ENCODE measurements at regions not wholly inside any gene's neighbourhood (a gene's known extent, or its start where the extent isn't known, plus 50 kb on each side); places are given as distances from the start of the nearest gene placed in this dataset.

GRCh38 chr2:236508466-236508865, 61.2 kb upstream of the ACKR3 start:
- Histone ChIP-seq H3K27ac (ENCODE audit: low read length in 2 of 2) (no peak overlapping the region), H3K79me2 (ENCODE audit: control insufficient read depth, insufficient read depth, low read length) (no peaks in the 10 kb centered on the region), H3K4me2 (replicated peaks; ENCODE audit: low read depth, low read length, poor library complexity, severe bottlenecking) (no peak overlapping the region), H4K20me1 (ENCODE audit: control insufficient read depth, insufficient read depth, low read length, poor library complexity, severe bottlenecking) (no peaks in the 10 kb centered on the region), H3K4me3 (ENCODE audit: control extremely low read depth in 1 of 5, extremely low read depth in 1 of 5, insufficient read depth in 1 of 5, low read depth in 2 of 5, low read length in 4 of 5) (no peak overlapping the region), H3K4me1 (ENCODE audit: control insufficient read depth in 2 of 2, insufficient read depth in 2 of 2, low read length in 2 of 2) (peaks cover 12 to 14% of the 10 kb centered on the region in 2 donors), H3K9ac (ENCODE audit: low read length) (no peak overlapping the region), H3K36me3 (replicated peaks in 1 of 2; ENCODE audit: control extremely low read depth in 1 of 2, control insufficient read depth in 1 of 2, extremely low read depth in 1 of 2, insufficient read depth in 2 of 2, low read length in 1 of 2) (no peaks in the 10 kb centered on the region), H3K9me3 (ENCODE audit: control extremely low read depth in 1 of 3, control insufficient read depth in 2 of 3, insufficient read depth in 1 of 3, low read length in 2 of 3) (peaks cover 0 to 3% (median 0%) of the 10 kb centered on the region in 3 donors), H2AFZ (ENCODE audit: insufficient read depth, low read depth, low read length, poor library complexity, severe bottlenecking) (no peak overlapping the region), H3K27me3 (replicated peaks in 1 of 4; ENCODE audit: control extremely low read depth in 1 of 4, control insufficient read depth in 3 of 4, insufficient read depth in 4 of 4, low read length in 3 of 4) (peaks cover 2 to 36% (median 14%) of the 10 kb centered on the region in 4 experiments)
- peak overlapping the region; percentile 29 for H3K4me3 Mint-ChIP-seq
- POLR2A ChIA-PET: no interaction called here
- peaks cover 8% of the 10 kb centered on the region for H3K4me1 Mint-ChIP-seq
- WGBS (ENCODE audit: insufficient coverage): 91% methylated on average over 4 of the region's 5 CpGs
- intact Hi-C loops (cut with micrococcal nuclease): no loop called here
- no peak for ATAC-seq (ENCODE audit: low read depth)
- peaks cover 2% of the 10 kb centered on the region for H3K9me3 Mint-ChIP-seq (ENCODE audit: insufficient read depth)
- CTCF ChIA-PET: interaction anchor here (11.1 kb wide), 1 partner anchor 62 kb away, joined by 429 read pairs; the partner anchor contains the start of gene ACKR3
- H3K27me3 Mint-ChIP-seq: peaks cover 50% of the 10 kb centered on the region
- TF ChIP-seq EZH2 (IDR thresholded peaks at IDR 0.05; ENCODE audit: borderline replicate concordance, insufficient read depth, low read depth, low read length, poor library complexity, severe bottlenecking) (no peak), CTCF (IDR thresholded peaks at IDR 0.05) (no peak)
- H3K27ac Mint-ChIP-seq: no peak overlapping the region
- DNase-seq: no peak

DNA sequence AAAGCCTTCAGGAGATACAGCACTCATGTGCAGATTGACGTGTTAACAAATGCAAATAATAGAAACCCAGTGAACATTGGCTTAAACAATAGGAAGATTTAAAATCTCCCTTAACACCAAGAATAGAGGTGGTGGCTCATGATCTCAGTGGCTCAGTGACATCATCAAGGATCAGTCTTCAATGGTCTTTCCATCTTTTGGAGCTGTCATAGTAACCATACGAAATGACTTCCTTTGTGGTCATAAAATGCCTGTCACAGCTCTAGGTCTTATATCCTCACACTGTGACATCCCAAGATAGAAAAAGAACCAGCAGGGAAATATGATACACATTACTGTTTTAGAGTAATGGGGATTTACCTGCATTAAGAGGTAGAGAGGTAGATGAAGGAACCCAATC, 59.6 kb upstream of the ACKR3 start:
- no peak overlapping the region for H3K27ac Mint-ChIP-seq
- no peaks in the 10 kb centered on the region for H4K20me1 ChIP-seq (ENCODE audit: control insufficient read depth, insufficient read depth, low read length, poor library complexity, severe bottlenecking)
- H3K4me3 ChIP-seq (ENCODE audit: control extremely low read depth in 1 of 5, extremely low read depth in 1 of 5, insufficient read depth in 1 of 5, low read depth in 2 of 5, low read length in 4 of 5): no peak overlapping the region
- intact Hi-C loops (cut with micrococcal nuclease): loop anchor here (5.0 kb wide), 1 partner anchor 562 kb away; no protein-coding TSS in a partner anchor
- no peaks in the 10 kb centered on the region for H3K36me3 ChIP-seq (replicated peaks in 1 of 2; ENCODE audit: control extremely low read depth in 1 of 2, control insufficient read depth in 1 of 2, extremely low read depth in 1 of 2, insufficient read depth in 2 of 2, low read length in 1 of 2)
- DNase-seq (no peak), ATAC-seq (ENCODE audit: low read depth) (no peak)
- H3K4me1 ChIP-seq (ENCODE audit: control insufficient read depth in 2 of 2, insufficient read depth in 2 of 2, low read length in 2 of 2): peaks cover 12 to 14% of the 10 kb centered on the region in 2 donors
- no peak overlapping the region for H3K4me2 ChIP-seq (replicated peaks; ENCODE audit: low read depth, low read length, poor library complexity, severe bottlenecking)
- peaks cover 0 to 3% (median 0%) of the 10 kb centered on the region in 3 donors for H3K9me3 ChIP-seq (ENCODE audit: control extremely low read depth in 1 of 3, control insufficient read depth in 2 of 3, insufficient read depth in 1 of 3, low read length in 2 of 3)
- H3K4me3 Mint-ChIP-seq: no peak overlapping the region
- ChIA-PET CTCF (interaction anchor here (0.9 to 11.1 kb wide), 2 partner anchors 60 to 67 kb away, joined by 3 to 429 read pairs; partner anchors contain the start of gene ACKR3), POLR2A (no interaction called here)
- no peaks in the 10 kb centered on the region for H3K9me3 Mint-ChIP-seq (ENCODE audit: insufficient read depth)
- no peak for TF ChIP-seq EZH2 (IDR thresholded peaks at IDR 0.05; ENCODE audit: borderline replicate concordance, insufficient read depth, low read depth, low read length, poor library complexity, severe bottlenecking)
- no peak for TF ChIP-seq CTCF (IDR thresholded peaks at IDR 0.05)
- no CpG with 5 or more reads among the region's 2 CpGs for WGBS (ENCODE audit: insufficient coverage)
- peaks cover 8% of the 10 kb centered on the region for H3K4me1 Mint-ChIP-seq
- no peaks in the 10 kb centered on the region for H3K79me2 ChIP-seq (ENCODE audit: control insufficient read depth, insufficient read depth, low read length)
- H3K9ac ChIP-seq (ENCODE audit: low read length): no peak overlapping the region
- no peak overlapping the region for H3K27ac ChIP-seq (ENCODE audit: low read length in 2 of 2)
- H3K27me3 ChIP-seq (replicated peaks in 1 of 4; ENCODE audit: control extremely low read depth in 1 of 4, control insufficient read depth in 3 of 4, insufficient read depth in 4 of 4, low read length in 3 of 4): peaks cover 2 to 35% (median 14%) of the 10 kb centered on the region in 4 experiments
- no peak overlapping the region for H2AFZ ChIP-seq (ENCODE audit: insufficient read depth, low read depth, low read length, poor library complexity, severe bottlenecking)
- peaks cover 41% of the 10 kb centered on the region for H3K27me3 Mint-ChIP-seq

Measured in B cell (primary cell).